Posterior cingulate gyrus (tissue), 11 donors: ENCODE measurements at regions not wholly inside any gene's neighbourhood (a gene's known extent, or its start where the extent isn't known, plus 50 kb on each side); places are given as distances from the start of the nearest gene placed in this dataset.

Experiments used
- DNase-seq, 10 donors: peaks; one replicate each; pipeline versions ENCODE4 v3.0.0 to v3.0.0-alpha.2; 2020 to 2021; ENCODE audit warnings: mixed read lengths in 3 of 10
- intact Hi-C: fragments of 100-400 bp; cut with DNase I; formaldehyde crosslinking; loops from one replicate; pipeline ENCODE4 v1.15.1; 2023

DNA sequence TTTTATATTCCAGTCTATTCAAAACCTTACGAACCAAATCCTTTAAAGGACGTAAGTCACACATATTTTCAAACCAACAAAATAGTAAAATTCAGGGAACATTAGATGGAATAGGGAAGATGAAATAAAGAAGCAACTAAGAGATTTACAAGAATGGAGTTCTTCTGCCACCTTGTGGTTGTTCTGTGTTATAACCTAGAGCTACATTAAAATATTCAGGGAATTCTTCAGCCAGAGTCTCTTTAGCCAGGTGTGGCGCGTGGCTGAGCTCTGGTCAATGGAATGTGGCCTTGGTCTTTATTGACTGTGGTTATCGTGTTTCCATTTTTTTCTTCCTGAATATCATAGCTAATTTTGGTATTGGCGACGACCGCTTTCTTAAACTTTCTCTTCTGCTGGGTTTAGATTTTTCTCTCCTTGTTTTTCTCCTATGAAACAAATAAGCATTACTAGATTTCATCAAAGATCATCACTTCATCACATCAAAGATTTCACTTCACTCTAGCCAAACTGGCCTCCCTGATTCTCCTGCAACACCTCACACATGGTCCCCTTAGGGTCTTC, 221.3 kb downstream of the MRPL39 start:
- intact Hi-C loops, result loop anchor here (10.0 kb wide), 1 partner anchor 1531 kb away; no protein-coding TSS in a partner anchor
- DNase-seq, result peak in 1 of 10 donors; percentile 58

DNA sequence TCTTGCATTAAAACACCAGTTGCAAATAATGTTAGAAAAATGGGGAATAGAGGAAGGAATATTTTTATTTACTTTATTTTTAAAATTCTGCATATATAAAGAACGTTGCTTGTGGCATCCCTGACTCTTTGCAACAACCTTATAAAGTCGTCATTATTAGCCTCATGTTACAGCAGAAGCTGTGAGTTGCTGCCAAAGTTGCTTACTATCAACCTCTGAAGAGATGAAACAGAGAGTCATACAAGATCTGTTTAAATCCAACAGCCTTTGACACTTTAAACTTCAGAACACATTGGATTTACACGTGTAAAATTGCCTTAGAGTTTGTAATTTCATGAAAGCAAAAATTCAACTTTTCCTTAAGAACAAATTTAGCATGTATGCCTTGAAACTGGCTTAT, 221.9 kb downstream of the MRPL39 start:
- intact Hi-C loops, result loop anchor here (10.0 kb wide), 1 partner anchor 1531 kb away; no protein-coding TSS in a partner anchor
- DNase-seq, result no peak

GRCh38 chr21:25384782-25385181, 222.5 kb downstream of the MRPL39 start:
- no peak for DNase-seq
- intact Hi-C loops, result loop anchor here (10.0 kb wide), 1 partner anchor 1530 kb away; no protein-coding TSS in a partner anchor

DNA sequence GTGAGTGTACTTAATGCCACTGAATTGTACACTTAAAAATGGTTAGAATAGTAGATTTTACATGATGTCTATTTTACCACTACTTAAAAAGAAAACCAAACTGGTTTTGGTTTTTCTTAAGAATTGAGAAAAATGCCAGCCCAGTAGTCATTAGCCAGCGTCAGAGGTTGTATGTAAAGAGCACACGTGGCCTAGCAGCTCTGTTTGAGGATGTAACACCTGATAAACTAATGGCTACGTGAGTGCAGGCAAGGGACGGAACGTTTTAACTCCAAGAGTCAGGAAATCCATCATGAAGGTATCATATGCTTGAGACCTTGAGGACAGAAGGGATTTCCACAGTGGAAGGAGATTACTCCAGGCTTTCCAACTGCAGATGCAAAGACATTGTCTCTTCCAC, 223.7 kb downstream of the MRPL39 start:
- no peak for DNase-seq
- intact Hi-C loops, result loop anchor here (10.0 kb wide), 1 partner anchor 1529 kb away; no protein-coding TSS in a partner anchor

DNA sequence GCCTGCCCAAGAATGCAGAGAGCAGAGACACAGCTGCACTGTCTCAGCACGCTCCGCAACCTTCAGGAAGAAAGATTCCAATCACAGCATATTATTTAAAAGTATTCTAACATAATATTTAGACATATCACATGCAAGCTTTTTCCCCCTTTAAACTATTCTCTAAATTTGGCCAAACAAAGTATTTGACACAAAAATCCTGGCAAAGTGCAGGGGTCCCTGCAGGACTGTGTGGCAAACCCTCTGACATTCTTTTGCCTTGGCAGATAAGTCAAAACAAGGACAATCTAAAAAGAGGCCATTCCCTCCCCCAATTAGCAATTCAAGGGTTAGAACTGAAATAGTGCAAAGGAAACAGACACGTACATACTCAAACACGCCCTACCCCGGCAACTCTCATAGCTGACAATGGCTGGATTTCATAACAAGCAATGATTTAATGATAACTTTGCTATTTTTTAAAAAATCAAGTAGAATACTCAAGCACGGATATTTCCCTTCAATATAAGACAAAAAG, 225.3 kb downstream of the MRPL39 start:
- no peak for DNase-seq
- intact Hi-C loops, result loop anchor here (10.0 kb wide), 1 partner anchor 1527 kb away; no protein-coding TSS in a partner anchor

- DNase-seq, result no peak
- intact Hi-C loops, result no loop called here
These were observed 231.6 kb downstream of the MRPL39 start for GRCh38 chr21:25375675-25376074.

DNA sequence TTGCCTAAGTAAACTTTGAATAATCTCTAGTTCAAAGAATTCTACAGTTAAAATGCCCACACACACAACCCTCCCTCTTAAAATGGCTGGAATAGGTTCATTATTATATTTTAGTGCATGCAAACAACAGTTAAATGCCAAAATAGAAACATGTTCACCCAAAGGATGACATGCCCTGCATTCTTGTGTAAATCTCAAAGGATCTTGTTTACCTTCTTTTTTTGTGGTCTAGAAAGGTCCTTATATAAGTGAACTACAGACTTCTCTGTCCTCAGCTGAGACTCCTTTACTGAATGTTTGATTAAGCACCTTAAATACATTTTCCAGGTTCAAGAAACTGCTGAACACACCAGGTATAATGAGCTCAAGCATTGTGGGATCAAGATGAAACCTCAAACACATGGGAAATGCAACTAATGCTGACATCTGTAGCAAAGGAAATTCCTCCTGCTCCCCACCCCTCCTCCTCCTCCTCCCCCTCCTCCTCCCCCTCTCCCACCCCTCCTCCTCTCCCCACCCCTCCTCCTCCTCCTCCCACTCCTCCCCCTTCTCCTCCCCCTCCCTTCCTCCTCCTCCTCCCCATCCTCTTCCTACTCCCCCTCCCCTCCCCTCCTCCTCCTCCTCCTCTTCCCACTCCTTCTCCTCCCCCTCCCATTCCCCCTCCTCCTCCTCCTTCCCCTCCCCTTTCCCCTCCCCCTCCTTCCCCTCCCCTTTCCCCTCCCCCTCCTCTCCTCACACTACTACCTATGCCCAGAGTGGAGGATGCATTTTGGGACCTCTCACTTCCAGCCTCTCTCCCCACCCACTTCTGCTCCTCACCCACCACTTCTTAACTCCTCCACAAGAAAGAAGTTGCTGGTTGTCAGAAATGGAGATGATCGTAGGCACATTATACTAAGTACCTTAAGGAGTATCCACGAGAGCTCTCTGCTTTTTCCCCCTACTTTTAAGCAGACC, 233.9 kb downstream of the MRPL39 start:
- intact Hi-C loops, result no loop called here
- no peak for DNase-seq

DNA sequence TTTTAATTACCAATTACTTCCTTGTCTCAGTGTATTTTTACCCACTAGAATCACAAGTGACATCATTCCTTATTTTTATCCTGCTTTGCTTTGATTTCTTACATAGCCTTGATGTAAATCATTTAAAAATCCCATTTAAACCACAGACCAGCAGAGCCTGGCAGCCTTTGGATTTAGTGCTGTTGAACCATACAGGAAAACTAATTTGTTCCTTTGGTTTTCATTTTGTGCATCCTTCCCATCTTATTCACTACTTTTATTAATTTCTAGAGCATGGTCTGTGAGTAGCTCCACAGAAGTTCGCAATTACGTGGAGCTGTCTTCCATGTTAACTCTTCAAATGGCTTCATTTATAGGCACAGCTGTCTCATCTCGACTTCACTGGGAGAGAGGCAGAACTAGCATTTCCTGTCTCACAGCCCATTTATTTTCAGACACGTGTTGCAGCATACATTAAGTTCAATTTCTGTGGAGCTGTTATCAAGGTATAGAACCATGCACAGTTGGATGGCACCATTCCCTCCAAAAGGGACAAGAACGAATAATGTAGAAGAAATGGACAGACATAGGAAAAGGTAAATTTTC, 235.3 kb downstream of the MRPL39 start:
- no peak for DNase-seq
- intact Hi-C loops, result no loop called here

DNA sequence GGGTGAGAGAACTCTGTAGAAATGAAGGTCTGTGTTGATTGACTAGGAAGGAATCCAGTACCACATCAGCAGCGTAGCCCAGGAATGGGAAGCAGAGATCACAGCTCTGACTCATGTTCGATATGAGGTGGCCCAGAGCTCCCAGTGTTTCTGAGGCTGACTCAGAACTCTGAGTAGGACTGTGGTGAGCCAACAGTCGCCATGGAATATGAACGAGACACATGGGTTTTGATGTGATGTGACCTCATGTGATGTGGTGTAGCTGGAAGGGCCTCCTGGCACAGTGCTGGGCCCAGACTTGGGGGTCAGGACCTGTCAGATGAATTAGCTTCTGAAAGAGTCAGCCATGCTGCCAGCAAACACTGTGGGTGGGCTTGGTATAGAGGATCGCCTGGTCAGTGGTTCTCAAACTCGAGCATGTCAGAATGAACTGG, 237.0 kb downstream of the MRPL39 start:
- DNase-seq, result no peak
- intact Hi-C loops, result no loop called here

- intact Hi-C loops, result no loop called here
- no peak for DNase-seq
These were observed 237.6 kb downstream of the MRPL39 start for GRCh38 chr21:25369524-25370300.

GRCh38 chr21:25368531-25368930, 238.8 kb downstream of the MRPL39 start:
- intact Hi-C loops, result no loop called here
- DNase-seq, result no peak

GRCh38 chr21:25366116-25366515, 241.2 kb downstream of the MRPL39 start:
- DNase-seq, result no peak
- intact Hi-C loops, result no loop called here

GRCh38 chr21:25362375-25363267, 244.7 kb downstream of the MRPL39 start:
- intact Hi-C loops, result no loop called here
- DNase-seq, result peak in 1 of 10 donors; percentile 49

DNA sequence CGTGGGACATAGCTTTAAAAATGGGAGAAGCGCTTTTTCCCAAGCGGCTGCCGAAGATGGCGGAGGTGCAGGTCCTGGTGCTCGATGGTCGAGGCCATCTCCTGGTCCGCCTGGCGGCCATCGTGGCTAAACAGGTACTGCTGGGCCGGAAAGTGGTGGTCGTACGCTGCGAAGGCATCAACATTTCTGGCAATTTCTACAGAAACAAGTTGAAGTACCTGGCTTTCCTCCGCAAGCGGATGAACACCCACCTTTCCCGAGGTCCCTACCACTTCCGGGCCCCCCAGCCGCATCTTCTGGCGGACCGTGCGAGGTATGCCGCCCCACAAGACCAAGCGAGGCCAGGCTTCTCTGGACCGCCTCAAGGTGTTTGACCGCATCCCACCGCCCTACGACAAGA, 245.5 kb downstream of the MRPL39 start:
- DNase-seq, result peak in 3 of 10 donors; percentile 45 to 76 (median 75)
- intact Hi-C loops, result no loop called here

DNA sequence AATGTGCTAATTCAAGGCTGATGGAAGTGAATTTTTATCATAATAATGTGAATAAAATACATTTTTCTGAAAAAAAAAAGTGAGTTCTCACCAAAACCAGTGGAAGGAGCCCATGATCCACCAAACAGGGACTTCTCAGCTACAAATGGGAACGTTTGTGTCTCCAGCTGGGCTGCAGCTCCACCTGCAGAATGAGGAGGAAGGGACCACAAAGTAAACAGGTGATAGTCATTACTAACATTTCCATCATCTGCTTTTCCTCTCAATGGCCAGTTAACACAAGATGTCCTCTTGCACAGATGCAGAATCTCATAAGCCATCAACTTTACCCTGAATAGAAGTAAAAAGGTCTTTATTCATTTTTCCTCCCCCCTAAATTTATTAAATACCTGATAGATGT, 246.2 kb downstream of the MRPL39 start:
- no peak for DNase-seq

GRCh38 chr21:25360593-25360992, 246.7 kb downstream of the MRPL39 start:
- no peak for DNase-seq
- intact Hi-C loops, result no loop called here

More for the DNA sequence above, 246.2 kb downstream of the MRPL39 start:
- intact Hi-C loops, result no loop called here

DNA sequence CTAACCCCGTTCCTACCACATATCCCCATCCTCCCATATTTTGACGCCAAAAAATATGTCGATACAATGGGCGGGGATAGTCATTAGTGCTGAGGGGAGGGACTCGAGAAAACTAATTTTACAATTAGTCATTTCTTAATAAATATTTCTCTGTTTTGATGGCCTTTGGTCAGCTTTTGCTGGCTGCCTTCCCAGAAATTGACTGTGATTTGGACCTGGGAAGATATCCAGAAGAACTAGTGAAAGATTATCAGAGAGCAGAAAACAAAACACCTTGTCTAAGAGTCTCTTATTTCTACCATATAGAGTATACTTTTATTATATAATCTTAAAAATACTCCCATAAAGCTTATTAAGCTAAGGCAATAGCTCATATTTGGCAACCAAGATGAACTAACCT, 247.6 kb downstream of the MRPL39 start:
- intact Hi-C loops, result no loop called here
- DNase-seq, result no peak

GRCh38 chr21:25350056-25350455, 257.2 kb downstream of the MRPL39 start:
- DNase-seq, result peak in 1 of 10 donors; percentile 73
- intact Hi-C loops, result no loop called here
